GM12892 (cell line): ENCODE measurements at regions not wholly inside any gene's neighbourhood (a gene's known extent, or its start where the extent isn't known, plus 50 kb on each side); places are given as distances from the start of the nearest gene placed in this dataset.

ENCODE experiments used
- DNase-seq: peaks from one replicate; pipeline ENCODE4 v3.0.0; 2011; ENCODE audit not compliant: insufficient read length
- FAIRE-seq: peaks from 2 replicates; lab custom pipeline; 2011; peaks lifted over from hg19 to GRCh38; lab: Jason Lieb, UNC
- POLR2A ChIP-seq: IDR thresholded peaks from 2 replicates; pipeline ENCODE4 v1.6.1; 2011; ENCODE audit warnings: low read depth, low read length, control low read depth
- POLR2AphosphoS5 ChIP-seq: IDR thresholded peaks from 2 replicates; pipeline ENCODE4 v1.6.1; 2011; ENCODE audit warnings: low read depth, low read length, control low read depth
- TAF1 ChIP-seq: IDR thresholded peaks from 2 replicates; pipeline ENCODE4 v1.6.1; 2011; ENCODE audit warnings: low read depth, mild to moderate bottlenecking, control low read depth, low read length, borderline replicate concordance

DNA sequence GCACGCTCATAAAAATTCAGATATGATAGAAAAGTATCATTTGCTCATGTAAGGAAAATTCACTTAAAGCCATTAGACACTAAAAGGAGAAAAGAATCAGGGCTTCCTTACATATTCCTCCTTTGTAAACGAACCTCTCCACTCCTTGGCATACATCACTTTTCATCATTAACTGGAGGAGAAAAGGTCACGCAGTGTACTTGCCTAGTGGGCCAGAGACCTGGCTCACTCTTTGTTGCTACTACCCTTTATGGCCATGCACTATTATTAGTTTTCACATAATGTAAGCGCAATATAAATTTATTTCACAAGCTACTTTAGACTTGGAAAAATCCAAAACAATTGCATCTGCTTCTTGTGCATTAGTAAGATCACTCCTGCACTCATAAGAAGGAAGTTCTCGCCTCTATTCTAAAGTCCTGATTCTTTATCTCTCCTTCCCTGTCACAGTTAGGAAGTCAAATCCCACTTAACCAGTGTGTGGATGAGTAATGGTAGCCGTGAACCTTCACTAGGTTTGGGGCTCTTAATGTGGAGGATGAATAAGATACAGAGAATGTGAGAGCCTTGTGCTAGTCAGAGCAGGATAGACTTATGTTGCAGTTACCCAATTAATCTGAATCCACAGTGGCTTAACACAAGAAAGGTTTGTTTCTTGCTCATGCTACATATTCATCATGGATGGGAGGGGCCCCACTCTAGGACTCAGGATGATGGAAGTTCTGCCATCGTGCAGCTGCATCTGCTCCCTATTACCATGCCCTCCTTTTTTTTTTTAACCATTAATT, 115.0 kb upstream of the GLS start:
- no peak for FAIRE-seq
- no peak for TF ChIP-seq POLR2AphosphoS5
- TF ChIP-seq POLR2A, result no peak
- no peak for TF ChIP-seq TAF1
- DNase-seq, result no peak

DNA sequence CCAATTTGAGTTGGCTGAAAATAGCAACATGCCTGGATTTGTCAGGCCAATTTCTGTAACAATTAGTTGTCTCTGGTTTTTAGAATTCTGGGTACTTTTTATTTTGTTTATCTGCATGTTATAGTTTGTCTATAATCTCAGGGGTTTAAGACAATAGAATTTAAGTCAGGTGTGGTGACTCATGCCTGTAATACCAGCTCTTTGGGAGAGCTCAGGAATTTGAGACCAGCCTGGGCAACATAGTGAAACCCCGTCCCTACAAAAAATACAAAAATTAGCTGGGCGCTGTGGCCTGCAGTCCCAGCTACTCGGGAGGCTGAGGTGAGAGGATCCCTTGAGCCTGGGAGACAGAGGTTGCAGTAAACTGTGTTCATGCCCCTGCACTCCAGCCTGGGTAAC, 114.4 kb upstream of the GLS start:
- FAIRE-seq (no peak), DNase-seq (no peak)
- no peak for TF ChIP-seq TAF1
- no peak for TF ChIP-seq POLR2AphosphoS5
- TF ChIP-seq POLR2A, result no peak

DNA sequence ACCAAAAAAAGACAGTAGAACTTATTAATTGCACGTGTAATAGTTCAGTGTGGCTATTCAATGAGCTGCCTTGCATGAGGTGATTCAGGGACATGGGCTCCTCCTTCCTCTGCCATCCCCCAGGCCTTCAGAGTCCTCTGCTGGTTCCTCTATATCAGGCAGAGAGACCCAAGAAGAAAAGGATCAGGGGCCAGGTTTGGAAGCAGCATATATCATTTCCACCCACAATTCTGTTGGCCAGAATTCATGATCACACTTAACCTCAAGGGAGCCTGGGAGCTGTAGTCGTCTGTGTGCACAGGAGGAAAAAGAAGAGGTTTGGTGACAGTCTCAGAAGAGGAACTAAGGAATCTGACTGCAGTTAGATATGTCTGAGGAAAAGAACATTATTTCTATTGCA, 114.0 kb upstream of the GLS start:
- DNase-seq, result no peak
- no peak for FAIRE-seq

DNA sequence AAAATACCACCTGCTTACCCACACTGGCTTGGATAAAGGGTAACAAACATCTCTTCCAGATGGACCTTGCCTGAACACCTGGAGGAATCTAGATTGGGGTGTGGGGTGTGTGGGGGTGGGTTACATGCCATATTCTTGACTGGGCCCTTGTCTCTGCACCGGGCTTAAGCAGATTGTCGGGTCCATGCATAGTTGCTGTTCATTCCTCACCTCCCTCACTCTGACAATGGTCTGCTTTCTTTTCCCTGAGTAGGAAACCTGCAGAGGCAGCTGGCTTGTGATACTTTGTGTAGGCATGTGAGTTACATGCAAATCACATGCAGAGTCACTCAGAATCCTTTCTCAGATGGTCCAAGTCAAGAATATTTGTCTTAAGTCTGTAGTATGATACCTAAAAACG, 112.8 kb upstream of the GLS start:
- DNase-seq (no peak), FAIRE-seq (peak; percentile 64)
- TF ChIP-seq POLR2A (no peak), POLR2AphosphoS5 (no peak), TAF1 (no peak)

More for the DNA sequence above, 114.0 kb upstream of the GLS start:
- TF ChIP-seq POLR2AphosphoS5 (no peak), TAF1 (no peak), POLR2A (no peak)

DNA sequence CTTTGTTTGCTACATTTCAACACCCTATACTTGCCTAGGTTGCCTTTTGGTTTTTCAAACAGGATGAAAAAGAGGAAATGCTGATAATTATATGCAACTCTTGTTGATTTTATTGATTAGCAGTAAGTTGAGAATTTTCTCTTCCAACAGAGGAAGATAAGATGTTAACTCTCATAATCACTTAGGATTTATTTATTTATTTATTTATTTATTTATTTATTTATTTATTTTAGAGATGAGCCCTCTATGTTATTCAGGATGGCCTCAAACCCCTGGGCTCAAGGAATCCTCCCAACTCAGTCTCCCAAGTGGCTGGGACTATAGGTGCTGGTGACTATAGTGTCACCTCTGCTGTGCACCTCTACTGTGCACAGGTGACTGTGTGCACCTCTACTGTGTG, 111.4 kb upstream of the GLS start:
- TF ChIP-seq TAF1 (no peak), POLR2A (no peak), POLR2AphosphoS5 (no peak)
- FAIRE-seq (no peak), DNase-seq (no peak)

DNA sequence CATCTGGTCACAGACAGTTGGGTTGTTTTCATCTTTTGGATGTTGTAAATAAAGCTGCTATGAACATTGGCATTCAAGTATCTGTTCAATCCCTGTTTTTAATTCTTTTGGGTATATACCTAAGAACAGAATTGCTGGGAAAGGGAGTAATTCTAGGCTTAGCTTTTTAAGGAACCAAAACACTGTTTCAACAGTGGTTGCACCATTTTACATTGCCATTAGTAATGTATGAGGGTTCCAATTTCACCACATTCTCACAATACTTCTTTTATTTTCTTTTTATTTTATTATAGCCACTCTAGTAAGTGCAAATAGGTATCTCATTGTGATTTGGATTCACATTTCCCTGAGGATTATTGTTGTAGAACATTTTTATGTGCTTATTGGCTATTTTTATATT, 108.9 kb upstream of the GLS start:
- FAIRE-seq (no peak), DNase-seq (no peak)
- TF ChIP-seq POLR2A (no peak), POLR2AphosphoS5 (no peak), TAF1 (no peak)

DNA sequence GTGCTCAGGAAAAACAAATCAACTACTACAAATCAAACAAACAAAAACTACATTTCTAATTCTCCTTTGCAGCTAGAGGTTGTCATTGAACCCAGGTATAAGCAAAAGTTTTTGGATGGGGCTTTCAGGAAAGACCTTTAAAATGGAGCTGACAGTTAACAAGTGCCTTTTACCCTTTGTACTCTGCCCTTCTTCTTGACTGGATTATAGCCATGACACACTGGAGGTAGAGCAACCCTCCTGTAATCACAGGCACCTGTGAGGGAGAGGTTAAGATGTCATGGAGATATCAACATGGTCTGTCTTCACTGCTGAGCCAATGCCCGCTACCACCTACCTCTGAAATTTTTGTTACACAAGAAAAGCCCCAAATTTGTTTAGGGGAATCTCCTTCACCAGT, 100.0 kb upstream of the GLS start:
- TF ChIP-seq TAF1, result no peak
- TF ChIP-seq POLR2AphosphoS5, result no peak
- no peak for TF ChIP-seq POLR2A
- DNase-seq (no peak), FAIRE-seq (peak; percentile 60)

DNA sequence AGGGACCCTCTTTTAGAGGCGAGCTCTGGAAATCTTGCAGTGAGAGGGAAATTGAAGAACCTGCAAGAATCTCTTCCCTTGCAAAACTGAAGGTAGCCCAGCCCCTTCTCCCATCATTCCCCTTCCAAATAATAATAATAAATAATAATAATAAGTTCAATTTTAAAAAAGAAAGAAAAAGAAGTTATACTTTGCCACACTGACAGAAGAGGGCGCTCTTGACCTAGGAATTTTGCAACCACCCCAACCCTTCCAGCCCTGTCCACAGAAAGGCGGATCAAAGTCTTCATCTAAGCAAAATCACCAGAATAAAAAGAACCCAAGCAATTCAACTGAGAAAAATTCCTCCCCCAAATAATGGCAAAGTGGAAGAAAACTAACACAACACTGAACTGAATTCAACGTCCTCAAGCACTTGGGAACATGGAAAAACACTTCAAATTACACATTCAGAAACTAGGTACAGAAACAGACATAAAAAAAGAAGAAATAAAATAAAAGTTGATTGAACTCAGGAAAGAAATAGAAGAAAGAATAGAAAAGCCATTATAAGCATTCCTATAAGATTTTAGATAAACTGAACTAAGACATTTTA, 98.9 kb upstream of the GLS start:
- no peak for TF ChIP-seq TAF1
- TF ChIP-seq POLR2A, result no peak
- TF ChIP-seq POLR2AphosphoS5, result no peak
- DNase-seq, result peak; percentile 38
- peak; percentile 65 for FAIRE-seq

DNA sequence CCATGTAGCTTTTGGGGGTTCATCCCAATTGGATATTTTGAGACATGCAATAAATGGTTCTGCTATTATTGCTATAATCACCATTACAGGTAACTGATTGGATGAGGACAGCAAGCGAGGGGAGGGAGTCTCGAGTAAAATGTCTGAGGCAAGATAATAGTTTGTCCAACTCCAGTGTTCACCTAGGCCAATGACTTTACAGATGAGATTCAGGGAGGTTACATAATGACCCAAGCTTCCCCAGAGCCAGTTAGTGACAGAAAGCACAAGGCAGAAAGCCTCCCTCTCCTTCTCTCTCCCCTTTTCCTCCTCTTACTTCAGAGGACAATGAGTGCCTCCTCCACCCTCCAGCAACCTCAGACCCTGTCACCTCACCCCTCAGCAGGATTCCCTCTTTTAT, 98.4 kb upstream of the GLS start:
- no peak for FAIRE-seq
- DNase-seq, result no peak
- TF ChIP-seq POLR2AphosphoS5 (no peak), POLR2A (no peak), TAF1 (no peak)

DNA sequence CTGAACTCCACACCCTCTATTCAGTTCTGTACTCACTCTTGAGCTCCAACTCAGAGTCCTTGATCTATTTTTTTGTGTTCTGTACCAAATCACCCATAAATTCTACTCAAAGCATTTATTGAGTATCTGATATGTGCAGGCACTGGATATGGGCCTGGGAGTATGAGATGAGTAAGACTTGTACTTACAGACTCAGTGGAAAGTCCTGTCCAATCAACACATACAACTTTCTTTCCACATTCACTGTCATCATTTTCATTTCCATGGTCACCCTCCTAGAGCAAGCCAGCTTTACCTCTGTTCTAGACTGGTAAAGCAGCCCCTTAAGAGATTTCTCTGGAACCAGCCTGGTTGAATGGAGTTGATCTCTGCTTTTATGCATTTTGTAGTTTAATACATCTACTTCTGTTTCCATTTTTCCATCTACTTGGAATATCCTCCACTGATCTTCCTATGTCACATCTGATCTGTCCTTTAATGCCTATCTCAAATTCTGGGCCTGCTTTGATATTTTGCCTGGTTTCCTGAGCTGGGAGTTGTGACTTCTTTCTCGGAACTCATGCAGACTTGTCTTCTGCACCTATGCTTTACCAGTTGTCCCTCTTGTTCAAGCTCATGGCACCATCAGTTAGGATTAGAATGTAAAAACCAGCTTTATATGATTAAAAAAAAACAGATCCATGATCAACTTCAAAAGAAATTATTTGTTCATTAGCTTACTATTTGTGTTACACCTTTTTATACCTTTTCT, 96.9 kb upstream of the GLS start:
- TF ChIP-seq POLR2AphosphoS5 (no peak), TAF1 (no peak)
- peak; percentile 27 for FAIRE-seq
- DNase-seq, result no peak

DNA sequence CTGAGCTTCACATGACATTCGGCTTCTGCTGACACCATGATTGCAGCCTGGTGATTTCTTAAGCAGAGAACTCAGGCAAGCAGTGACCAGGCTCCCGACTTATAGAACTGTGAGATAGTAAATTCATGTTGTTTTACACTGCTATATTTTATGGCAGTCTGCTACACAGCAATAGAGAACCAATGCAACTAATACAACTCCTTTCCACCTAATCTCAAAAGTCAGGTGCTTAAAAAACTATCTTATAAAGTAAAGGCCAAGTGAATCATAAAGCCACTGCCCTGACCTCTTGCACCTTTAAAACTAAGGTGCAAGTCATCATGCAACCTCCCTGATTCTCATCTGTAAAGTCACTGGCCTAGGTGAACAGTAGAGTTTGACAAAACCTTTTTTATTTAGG, 95.3 kb upstream of the GLS start:
- TF ChIP-seq TAF1 (no peak), POLR2AphosphoS5 (no peak)
- FAIRE-seq (no peak), DNase-seq (no peak)
